GM23248 (cell line): ENCODE measurements at regions not wholly inside any gene's neighbourhood (a gene's known extent, or its start where the extent isn't known, plus 50 kb on each side); places are given as distances from the start of the nearest gene placed in this dataset.
"Not testable (repeated sequence)": the region's sequence is repeated elsewhere in the genome, so short reads cannot be mapped to it uniquely, and the experiment has no call there.

Source experiments
- EZH2 ChIP-seq: fragments of 200-600 bp; sonication (generic); IDR thresholded peaks from 2 replicates; pipeline ENCODE4 v1.6.1; 2018; ENCODE audit warnings: antibody characterized with exemption, mild to moderate bottlenecking; ENCODE audit not compliant: insufficient read depth, poor library complexity, severe bottlenecking
- EZH2phosphoT487 ChIP-seq: fragments of 200-600 bp; sonication (generic); IDR thresholded peaks from 2 replicates; pipeline ENCODE4 v1.6.1; 2018; ENCODE audit warnings: antibody characterized with exemption, moderate library complexity, mild to moderate bottlenecking, low read depth; ENCODE audit not compliant: insufficient read depth

DNA sequence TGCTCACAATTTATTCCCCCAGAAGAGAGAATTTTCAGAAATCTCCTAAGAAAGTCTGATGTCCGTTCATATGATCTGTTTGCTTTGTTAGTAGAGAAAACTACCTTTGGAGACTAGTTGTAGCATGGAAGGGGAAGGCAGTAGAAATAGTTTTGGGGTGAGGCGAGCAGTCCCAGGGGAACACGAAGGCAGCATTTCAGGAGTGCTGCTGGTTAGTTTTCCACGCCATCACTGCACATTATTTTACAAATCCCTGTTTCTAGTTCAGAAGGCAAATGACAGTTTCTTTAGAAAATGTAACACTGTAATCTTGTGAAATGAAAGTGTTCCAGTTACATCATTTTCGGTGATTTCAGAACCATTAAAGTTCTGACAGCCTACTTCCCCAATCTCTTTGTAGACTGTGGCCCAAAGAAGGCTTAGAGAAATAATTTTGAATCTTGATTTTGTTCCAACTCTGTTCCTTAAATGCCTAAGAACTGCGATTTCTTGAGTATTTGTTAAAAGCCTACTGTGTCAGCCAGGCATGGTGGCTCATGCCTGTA lies 123.8 kb downstream of the LAT start:
- TF ChIP-seq EZH2, EZH2phosphoT487: not testable (repeated sequence)
